Peyer's patch (tissue), 4 donors: ENCODE measurements at regions not wholly inside any gene's neighbourhood (a gene's known extent, or its start where the extent isn't known, plus 50 kb on each side); places are given as distances from the start of the nearest gene placed in this dataset.

Experiments
- DNase-seq, 3 donors: peaks; one replicate each; pipeline ENCODE4 v3.0.0-alpha.2; 2017 to 2019
- H3K27ac ChIP-seq, 4 donors: fragments of 200-600 bp; sonication (generic); one replicate each; pipeline ENCODE4 v1.5.1; 2016 to 2019
- H3K27me3 ChIP-seq, 2 donors: fragments of 200-600 bp; sonication (generic); one replicate each; pipeline ENCODE4 v1.5.1; 2019
- H3K36me3 ChIP-seq, 3 donors: fragments of 200-600 bp; sonication (generic); one replicate each; pipeline ENCODE4 v1.5.1; 2016 to 2019
- H3K4me1 ChIP-seq, 4 donors: fragments of 200-600 bp; sonication (generic); one replicate each; pipeline ENCODE4 v1.5.1; 2016 to 2019
- H3K4me3 ChIP-seq, 4 donors: fragments of 200-600 bp; sonication (generic); 1 replicate in 3 of 4; 2 replicates in 1 of 4; pipeline ENCODE4 v1.5.1; 2016 to 2019; ENCODE audit warnings: mild to moderate bottlenecking in 1 of 4
- H3K9me3 ChIP-seq, 4 donors: fragments of 200-600 bp; sonication (generic); one replicate each; pipeline ENCODE4 v1.5.1; 2016 to 2019; ENCODE audit warnings: mild to moderate bottlenecking in 1 of 4
- CTCF ChIP-seq, 6 experiments: fragments of 450-650 bp in 4 of 6; fragments of 200-600 bp in 2 of 6; sonication (generic) in 1 of 6; IDR thresholded peaks; one replicate each; pipeline ENCODE4 v1.5.1; 2017 to 2019; ENCODE audit warnings: antibody characterized with exemption in 6 of 6, mild to moderate bottlenecking in 3 of 6, moderate library complexity in 1 of 6
- POLR2A ChIP-seq, 2 donors: fragments of 450-650 bp; IDR thresholded peaks; one replicate each; pipeline ENCODE4 v1.5.1; 2017; ENCODE audit warnings: antibody characterized with exemption in 2 of 2, mild to moderate bottlenecking in 2 of 2, moderate library complexity in 2 of 2

GRCh38 chr4:178602833-178603232, 1160.6 kb upstream of the AGA start:
- no peaks in the 10 kb centered on the region for H3K27me3 ChIP-seq
- H3K4me1 ChIP-seq = no peaks in the 10 kb centered on the region
- no peak for TF ChIP-seq CTCF (IDR thresholded peaks at IDR 0.05)
- TF ChIP-seq POLR2A (IDR thresholded peaks at IDR 0.05) = no peak
- DNase-seq = no peak
- no peaks in the 10 kb centered on the region for H3K9me3 ChIP-seq
- H3K4me3 ChIP-seq = no peak overlapping the region
- H3K27ac ChIP-seq = no peak overlapping the region
- H3K36me3 ChIP-seq = no peaks in the 10 kb centered on the region

- no peak overlapping the region for H3K27ac ChIP-seq
- H3K27me3 ChIP-seq = no peaks in the 10 kb centered on the region
- no peak for TF ChIP-seq CTCF (IDR thresholded peaks at IDR 0.05)
- no peaks in the 10 kb centered on the region for H3K4me1 ChIP-seq
- no peaks in the 10 kb centered on the region for H3K36me3 ChIP-seq
- no peak for DNase-seq
- no peak overlapping the region for H3K4me3 ChIP-seq
- H3K9me3 ChIP-seq = no peaks in the 10 kb centered on the region
Observed at GRCh38 chr4:178611062-178611461, 1168.8 kb upstream of the AGA start.

- H3K27ac ChIP-seq = no peak overlapping the region
- H3K9me3 ChIP-seq = no peaks in the 10 kb centered on the region
- no peak for DNase-seq
- H3K4me1 ChIP-seq = no peaks in the 10 kb centered on the region
- no peak overlapping the region for H3K4me3 ChIP-seq
- TF ChIP-seq CTCF (IDR thresholded peaks at IDR 0.05) (no peak), POLR2A (IDR thresholded peaks at IDR 0.05) (no peak)
- H3K36me3 ChIP-seq = no peaks in the 10 kb centered on the region
- H3K27me3 ChIP-seq = no peaks in the 10 kb centered on the region
Observed at GRCh38 chr4:178612733-178613132, 1170.5 kb upstream of the AGA start.

GRCh38 chr4:178632415-178632814, 1190.2 kb upstream of the AGA start:
- DNase-seq = no peak
- no peak for TF ChIP-seq POLR2A (IDR thresholded peaks at IDR 0.05)
- TF ChIP-seq CTCF (IDR thresholded peaks at IDR 0.05) = no peak
- Histone ChIP-seq H3K4me3 (no peak overlapping the region), H3K27ac (no peak overlapping the region), H3K36me3 (no peaks in the 10 kb centered on the region), H3K4me1 (no peaks in the 10 kb centered on the region), H3K27me3 (no peaks in the 10 kb centered on the region), H3K9me3 (no peaks in the 10 kb centered on the region)

GRCh38 chr4:178633263-178633662, 1191.0 kb upstream of the AGA start:
- H3K9me3 ChIP-seq = no peaks in the 10 kb centered on the region
- H3K4me1 ChIP-seq = no peaks in the 10 kb centered on the region
- no peak for DNase-seq
- no peak overlapping the region for H3K4me3 ChIP-seq
- H3K36me3 ChIP-seq = no peaks in the 10 kb centered on the region
- TF ChIP-seq POLR2A (IDR thresholded peaks at IDR 0.05) = no peak
- TF ChIP-seq CTCF (IDR thresholded peaks at IDR 0.05) = no peak
- no peak overlapping the region for H3K27ac ChIP-seq
- H3K27me3 ChIP-seq = no peaks in the 10 kb centered on the region

- no peak for TF ChIP-seq CTCF (IDR thresholded peaks at IDR 0.05)
- no peak for TF ChIP-seq POLR2A (IDR thresholded peaks at IDR 0.05)
- H3K4me3 ChIP-seq = no peak overlapping the region
- H3K27me3 ChIP-seq = no peaks in the 10 kb centered on the region
- no peaks in the 10 kb centered on the region for H3K4me1 ChIP-seq
- DNase-seq = no peak
- H3K9me3 ChIP-seq = no peaks in the 10 kb centered on the region
- H3K36me3 ChIP-seq = no peaks in the 10 kb centered on the region
- no peak overlapping the region for H3K27ac ChIP-seq
Observed at GRCh38 chr4:178664621-178665020, 1222.4 kb upstream of the AGA start.
